NB4 (cell line): ENCODE measurements at regions not wholly inside any gene's neighbourhood (a gene's known extent, or its start where the extent isn't known, plus 50 kb on each side); places are given as distances from the start of the nearest gene placed in this dataset.
"Not testable (repeated sequence)": the region's sequence is repeated elsewhere in the genome, so short reads cannot be mapped to it uniquely, and the experiment has no call there.

Source experiments
- CTCF ChIP-seq: IDR thresholded peaks from one replicate; pipeline ENCODE4 v1.5.1; 2012; ENCODE audit warnings: low read depth, low read length
- MAX ChIP-seq: IDR thresholded peaks from 2 replicates; pipeline ENCODE4 v1.6.1; 2011; ENCODE audit warnings: low read depth, low read length
- POLR2A ChIP-seq: IDR thresholded peaks from 2 replicates; pipeline ENCODE4 v1.6.1; 2011; ENCODE audit warnings: mild to moderate bottlenecking; ENCODE audit not compliant: insufficient read length; ENCODE audit errors: extremely low read depth

- not testable (repeated sequence) for TF ChIP-seq MAX, CTCF, POLR2A
These were observed 101.4 kb upstream of the THBS2 start for GRCh38 chr6:169355001-169355400.
